Neural progenitor cell (in vitro differentiated cells): ENCODE measurements at regions not wholly inside any gene's neighbourhood (a gene's known extent, or its start where the extent isn't known, plus 50 kb on each side); places are given as distances from the start of the nearest gene placed in this dataset.
"Not testable (repeated sequence)": the region's sequence is repeated elsewhere in the genome, so short reads cannot be mapped to it uniquely, and the experiment has no call there.

Source experiments
- DNase-seq: peaks from one replicate; pipeline ENCODE4 v3.0.0-alpha.2; 2016; ENCODE audit warnings: low spot score
- H2AFZ ChIP-seq: fragments of 200-600 bp; sonication (generic); replicated peaks from 2 replicates; pipeline ENCODE4 v1.6.1; 2016; ENCODE audit warnings: antibody characterized with exemption
- H3F3A ChIP-seq: fragments of 200-600 bp; sonication (generic); 2 replicates; pipeline ENCODE4 v1.6.1; 2016; ENCODE audit warnings: antibody characterized with exemption, low read depth
- H3K27ac ChIP-seq: fragments of 200-600 bp; sonication (generic); 2 replicates; pipeline ENCODE4 v1.5.1; 2016; ENCODE audit warnings: mild to moderate bottlenecking
- H3K27me3 ChIP-seq: fragments of 200-600 bp; sonication (generic); 2 replicates; pipeline ENCODE4 v1.6.1; 2016; ENCODE audit warnings: mild to moderate bottlenecking, moderate library complexity
- H3K36me3 ChIP-seq: fragments of 200-600 bp; sonication (generic); 2 replicates; pipeline ENCODE4 v1.5.1; 2016
- H3K4me1 ChIP-seq: fragments of 200-600 bp; sonication (generic); 2 replicates; pipeline ENCODE4 v1.6.1; 2016; ENCODE audit warnings: mixed run types
- H3K4me2 ChIP-seq: fragments of 200-600 bp; sonication (generic); 2 replicates; pipeline ENCODE4 v1.6.1; 2016
- H3K4me3 ChIP-seq: fragments of 200-600 bp; sonication (generic); 2 replicates; pipeline ENCODE4 v1.5.1; 2016
- H3K79me2 ChIP-seq: fragments of 200-600 bp; sonication (generic); 2 replicates; pipeline ENCODE4 v1.6.1; 2016; ENCODE audit warnings: low read depth
- H3K9ac ChIP-seq: fragments of 200-600 bp; sonication (generic); 2 replicates; pipeline ENCODE4 v1.6.1; 2016
- H3K9me3 ChIP-seq: fragments of 200-600 bp; sonication (generic); 2 replicates; pipeline ENCODE4 v1.5.1; 2016; ENCODE audit warnings: low read depth
- H4K20me1 ChIP-seq: fragments of 200-600 bp; sonication (generic); 2 replicates; pipeline ENCODE4 v1.6.1; 2016; ENCODE audit warnings: low read depth
- H3K27ac Mint-ChIP-seq: 3 replicates; pipeline ENCODE4 v1.8.0; 2021; ENCODE audit warnings: mixed read lengths
- H3K27me3 Mint-ChIP-seq: 2 replicates; pipeline ENCODE4 v1.8.0; 2022; ENCODE audit warnings: low read depth, mild to moderate bottlenecking, inconsistent platforms, moderate library complexity, mixed read lengths; ENCODE audit not compliant: insufficient read depth
- H3K36me3 Mint-ChIP-seq: 3 replicates; pipeline ENCODE4 v1.8.0; 2021; ENCODE audit warnings: mixed read lengths
- H3K4me1 Mint-ChIP-seq: 3 replicates; pipeline ENCODE4 v1.8.0; 2021; ENCODE audit warnings: mixed read lengths
- H3K4me3 Mint-ChIP-seq: 3 replicates; pipeline ENCODE4 v1.8.0; 2021; ENCODE audit warnings: mild to moderate bottlenecking, moderate library complexity, mixed read lengths
- H3K9me3 Mint-ChIP-seq: 3 replicates; pipeline ENCODE4 v1.8.0; 2020; ENCODE audit warnings: mixed read lengths
- CTCF ChIP-seq: fragments of 200-600 bp; sonication (generic); IDR thresholded peaks from 2 replicates; pipeline ENCODE4 v1.5.1; 2017; ENCODE audit warnings: antibody characterized with exemption, mild to moderate bottlenecking
- EZH2 ChIP-seq: fragments of 200-600 bp; sonication (generic); IDR thresholded peaks from 2 replicates; pipeline ENCODE4 v1.6.1; 2017; ENCODE audit warnings: antibody characterized with exemption, mild to moderate bottlenecking, moderate library complexity
- EZH2phosphoT487 ChIP-seq: fragments of 200-600 bp; sonication (generic); IDR thresholded peaks from 2 replicates; pipeline ENCODE4 v1.6.1; 2017; ENCODE audit warnings: antibody characterized with exemption

- no peak overlapping the region for H3K27ac ChIP-seq
- no peak overlapping the region for H3K27ac Mint-ChIP-seq
- no peaks in the 10 kb centered on the region for H3K36me3 Mint-ChIP-seq
- DNase-seq = no peak
- H3K79me2 ChIP-seq = no peaks in the 10 kb centered on the region
- no peak for TF ChIP-seq EZH2phosphoT487
- no peak for TF ChIP-seq CTCF
- no peak for TF ChIP-seq EZH2
- no peak overlapping the region for H3K4me3 ChIP-seq
- H4K20me1 ChIP-seq = no peaks in the 10 kb centered on the region
- no peaks in the 10 kb centered on the region for H3K4me1 Mint-ChIP-seq
- H3K36me3 ChIP-seq = no peaks in the 10 kb centered on the region
- no peaks in the 10 kb centered on the region for H3K9me3 ChIP-seq
- no peak overlapping the region for H3K4me2 ChIP-seq
- H2AFZ ChIP-seq = no peak overlapping the region
- no peak overlapping the region for H3K9ac ChIP-seq
- H3K27me3 ChIP-seq = no peaks in the 10 kb centered on the region
- no peak overlapping the region for H3K4me3 Mint-ChIP-seq
- no peaks in the 10 kb centered on the region for H3F3A ChIP-seq
- no peaks in the 10 kb centered on the region for H3K4me1 ChIP-seq
- no peaks in the 10 kb centered on the region for H3K27me3 Mint-ChIP-seq
- H3K9me3 Mint-ChIP-seq = no peaks in the 10 kb centered on the region
Measured at GRCh38 chr1:102470767-102471166, 474.0 kb upstream of the OLFM3 start.

GRCh38 chr1:102466487-102466886 lies 469.8 kb upstream of the OLFM3 start:
- Histone ChIP-seq H3K9me3 (no peaks in the 10 kb centered on the region), H3K4me3 (no peak overlapping the region), H3K4me2 (no peak overlapping the region), H2AFZ (no peak overlapping the region), H3K27me3 (no peaks in the 10 kb centered on the region), H3K9ac (no peak overlapping the region), H3K36me3 (no peaks in the 10 kb centered on the region), H3F3A (no peaks in the 10 kb centered on the region), H4K20me1 (no peaks in the 10 kb centered on the region), H3K27ac (no peak overlapping the region), H3K4me1 (no peaks in the 10 kb centered on the region), H3K79me2 (no peaks in the 10 kb centered on the region)
- Mint-ChIP-seq H3K4me3 (no peak overlapping the region), H3K36me3 (no peaks in the 10 kb centered on the region), H3K4me1 (no peaks in the 10 kb centered on the region), H3K27ac (no peak overlapping the region), H3K9me3 (no peaks in the 10 kb centered on the region), H3K27me3 (no peaks in the 10 kb centered on the region)
- DNase-seq = peak; percentile 3
- TF ChIP-seq CTCF (no peak), EZH2phosphoT487 (no peak), EZH2 (no peak)

GRCh38 chr1:102463328-102463727 lies 466.6 kb upstream of the OLFM3 start:
- Histone ChIP-seq H3K4me1 (no peaks in the 10 kb centered on the region), H2AFZ (no peak overlapping the region), H3K36me3 (no peaks in the 10 kb centered on the region), H3K4me2 (no peak overlapping the region), H3K4me3 (no peak overlapping the region), H3K9me3 (no peaks in the 10 kb centered on the region), H3K27me3 (no peaks in the 10 kb centered on the region), H3K79me2 (no peaks in the 10 kb centered on the region), H3K9ac (no peak overlapping the region), H4K20me1 (no peaks in the 10 kb centered on the region), H3F3A (no peaks in the 10 kb centered on the region), H3K27ac (no peak overlapping the region)
- H3K9me3 Mint-ChIP-seq = no peaks in the 10 kb centered on the region
- no peaks in the 10 kb centered on the region for H3K4me1 Mint-ChIP-seq
- no peak for DNase-seq
- no peak overlapping the region for H3K27ac Mint-ChIP-seq
- H3K27me3 Mint-ChIP-seq = no peaks in the 10 kb centered on the region
- TF ChIP-seq EZH2 = no peak
- H3K4me3 Mint-ChIP-seq = no peak overlapping the region
- no peaks in the 10 kb centered on the region for H3K36me3 Mint-ChIP-seq

GRCh38 chr1:102442317-102442716 lies 445.6 kb upstream of the OLFM3 start:
- H3K79me2 ChIP-seq, H3K27ac ChIP-seq, H3K4me2 ChIP-seq, H4K20me1 ChIP-seq, H3K27me3 ChIP-seq, H3K4me3 ChIP-seq, H3K9me3 ChIP-seq, H2AFZ ChIP-seq, H3K4me3 Mint-ChIP-seq, H3K36me3 Mint-ChIP-seq, H3K27ac Mint-ChIP-seq, H3F3A ChIP-seq, H3K4me1 Mint-ChIP-seq, H3K27me3 Mint-ChIP-seq, DNase-seq, H3K36me3 ChIP-seq, H3K4me1 ChIP-seq, H3K9ac ChIP-seq: not testable (repeated sequence)
- H3K9me3 Mint-ChIP-seq = peaks cover 23% of the 10 kb centered on the region
